Erythroblast (primary cell): ENCODE measurements at regions not wholly inside any gene's neighbourhood (a gene's known extent, or its start where the extent isn't known, plus 50 kb on each side); places are given as distances from the start of the nearest gene placed in this dataset.

Experiments used
- GATA1 ChIP-seq: IDR thresholded peaks from 2 replicates; pipeline ENCODE4 v1.6.1; 2011; ENCODE audit warnings: low read depth, mild to moderate bottlenecking, control low read depth, low read length, moderate library complexity
- POLR2A ChIP-seq: IDR thresholded peaks from 2 replicates; pipeline ENCODE4 v1.6.1; 2011; ENCODE audit warnings: mild to moderate bottlenecking, low read length

GRCh38 chr9:68619636-68620035 is 79.0 kb upstream of the TMEM252 start:
- no peak for TF ChIP-seq POLR2A
- TF ChIP-seq GATA1: no peak
